Middle frontal gyrus (tissue), 1 donor: ENCODE measurements at regions not wholly inside any gene's neighbourhood (a gene's known extent, or its start where the extent isn't known, plus 50 kb on each side); places are given as distances from the start of the nearest gene placed in this dataset.
"Not testable (repeated sequence)": the region's sequence is repeated elsewhere in the genome, so short reads cannot be mapped to it uniquely, and the experiment has no call there.

Source experiments
- DNase-seq: peaks from one replicate; pipeline ENCODE4 v3.0.0-alpha.2; 2015; ENCODE audit warnings: low spot score; ENCODE audit errors: extremely low spot score

DNA sequence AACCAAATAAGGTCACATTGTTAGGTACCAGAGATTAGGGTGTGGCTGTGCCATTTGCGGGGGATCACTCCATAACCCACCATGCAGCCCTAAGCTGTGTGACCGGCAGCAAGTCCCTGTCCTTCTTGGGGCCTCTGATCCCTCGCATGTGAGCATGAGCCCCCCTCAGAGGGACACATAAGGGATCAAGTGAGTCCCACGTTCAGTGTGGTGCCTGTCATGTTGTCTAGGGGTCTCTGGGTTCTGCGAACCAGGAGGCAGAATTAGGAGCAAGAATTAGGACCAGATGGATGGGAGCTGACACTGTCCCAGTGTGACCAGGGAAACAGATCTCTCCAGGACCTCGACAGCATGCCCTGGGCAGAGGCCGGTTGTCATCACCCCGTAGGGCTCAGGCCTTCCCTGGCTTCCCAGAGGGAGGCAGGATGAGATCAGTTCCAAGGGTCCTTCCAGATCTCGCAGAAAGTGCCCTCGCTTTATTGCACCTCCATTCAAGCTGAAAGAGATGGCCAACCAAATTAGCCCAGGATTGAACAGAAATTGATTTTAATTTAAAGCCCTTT lies 113.2 kb upstream of the OTOS start:
- DNase-seq, result no peak

DNA sequence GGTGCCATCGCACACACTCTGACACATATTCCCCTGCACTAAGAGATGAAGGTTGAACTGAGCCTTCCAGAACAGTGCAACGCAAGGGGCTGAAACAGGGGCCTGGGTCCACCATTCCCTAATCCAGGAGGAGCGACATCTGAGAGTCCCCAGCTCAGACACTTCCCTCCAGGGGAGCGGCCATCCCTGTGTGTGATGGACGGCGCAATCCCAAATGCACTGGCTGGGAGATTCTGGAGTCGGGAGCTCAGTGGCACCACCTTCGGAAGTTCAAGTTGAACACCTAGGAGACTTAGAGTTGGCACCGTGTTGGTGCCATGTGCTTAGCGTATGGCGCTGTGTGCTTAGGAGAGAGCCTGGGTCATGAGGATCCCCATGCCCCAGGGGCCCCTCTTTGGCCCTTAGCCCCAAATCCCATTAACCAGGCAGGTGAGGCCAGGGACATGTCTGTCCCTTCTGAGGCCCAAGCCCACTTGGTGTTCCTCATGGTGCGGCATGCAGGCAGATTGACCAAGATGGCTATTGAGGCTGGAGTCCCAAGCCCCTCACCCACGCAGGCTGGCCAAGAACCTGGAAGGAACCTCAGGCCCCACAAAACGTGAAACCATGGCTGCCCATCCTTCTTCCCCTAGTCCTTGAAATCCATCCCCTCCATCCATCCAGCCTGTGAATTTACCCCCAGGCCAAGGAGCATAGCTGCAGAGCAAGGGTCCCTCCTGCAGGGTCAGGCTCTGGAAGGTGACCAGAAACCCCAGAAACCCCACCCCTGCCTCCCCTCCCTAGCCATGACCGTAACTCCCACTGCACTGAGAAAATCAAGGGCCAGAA lies 114.1 kb upstream of the OTOS start:
- no peak for DNase-seq

DNA sequence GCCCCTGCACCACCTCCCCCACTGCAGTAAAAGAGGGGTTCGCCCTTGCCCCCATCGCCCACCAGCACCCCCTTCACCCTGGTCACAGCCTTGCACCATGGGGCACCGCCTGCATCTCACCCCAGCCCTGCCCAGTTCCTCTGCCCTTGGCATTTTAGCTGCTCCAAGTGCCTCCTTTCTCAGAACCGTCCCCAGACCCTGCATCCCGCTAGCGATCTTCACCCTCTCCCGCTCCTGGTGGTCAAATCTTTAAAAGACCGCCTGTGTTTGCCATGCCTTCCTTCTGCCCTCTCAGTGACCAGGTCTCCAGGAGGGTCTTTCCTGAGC lies 114.7 kb upstream of the OTOS start:
- no peak for DNase-seq

DNA sequence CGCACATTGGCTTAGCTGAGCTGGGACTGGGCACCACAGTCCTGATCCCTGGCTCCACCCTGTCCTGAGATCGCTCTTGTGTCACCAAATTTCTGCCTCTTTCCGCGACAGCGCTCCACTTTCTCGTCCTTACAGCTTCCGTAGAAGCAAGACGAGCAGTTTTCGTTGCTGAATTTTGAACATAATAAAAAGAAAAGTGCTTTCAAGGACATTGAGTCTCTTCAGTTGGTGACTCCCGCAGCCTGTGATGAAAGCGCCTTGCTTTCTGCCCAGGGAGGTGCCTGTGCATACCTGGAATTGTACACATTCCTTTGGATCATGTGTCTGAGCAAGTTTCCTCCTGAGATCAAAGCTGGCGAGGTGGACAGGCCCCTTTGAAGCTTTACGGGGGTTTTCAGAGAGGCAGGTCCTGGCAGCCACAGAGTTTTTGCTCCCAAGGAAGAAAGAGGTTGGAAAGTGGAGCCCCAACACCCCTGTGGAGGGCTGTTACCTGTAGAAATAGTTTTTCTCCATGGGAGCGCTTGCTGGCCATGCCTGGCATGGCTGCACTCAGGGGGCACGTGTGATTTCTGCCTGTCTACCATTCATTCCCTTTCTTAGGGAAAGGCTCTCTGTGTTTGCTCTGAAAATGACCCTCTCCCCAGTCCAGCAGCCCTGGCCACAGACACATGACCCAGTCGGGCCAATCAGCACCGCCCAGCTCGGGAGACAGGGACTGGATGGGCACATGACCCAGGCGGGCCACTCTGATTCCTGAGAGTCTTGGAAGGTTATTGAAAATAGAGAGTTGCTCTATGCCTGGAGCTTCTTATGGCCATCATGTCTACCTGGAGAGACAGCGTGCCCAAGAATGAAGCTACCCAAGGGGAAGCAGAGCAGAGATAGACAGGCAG lies 115.6 kb upstream of the OTOS start:
- no peak for DNase-seq

DNA sequence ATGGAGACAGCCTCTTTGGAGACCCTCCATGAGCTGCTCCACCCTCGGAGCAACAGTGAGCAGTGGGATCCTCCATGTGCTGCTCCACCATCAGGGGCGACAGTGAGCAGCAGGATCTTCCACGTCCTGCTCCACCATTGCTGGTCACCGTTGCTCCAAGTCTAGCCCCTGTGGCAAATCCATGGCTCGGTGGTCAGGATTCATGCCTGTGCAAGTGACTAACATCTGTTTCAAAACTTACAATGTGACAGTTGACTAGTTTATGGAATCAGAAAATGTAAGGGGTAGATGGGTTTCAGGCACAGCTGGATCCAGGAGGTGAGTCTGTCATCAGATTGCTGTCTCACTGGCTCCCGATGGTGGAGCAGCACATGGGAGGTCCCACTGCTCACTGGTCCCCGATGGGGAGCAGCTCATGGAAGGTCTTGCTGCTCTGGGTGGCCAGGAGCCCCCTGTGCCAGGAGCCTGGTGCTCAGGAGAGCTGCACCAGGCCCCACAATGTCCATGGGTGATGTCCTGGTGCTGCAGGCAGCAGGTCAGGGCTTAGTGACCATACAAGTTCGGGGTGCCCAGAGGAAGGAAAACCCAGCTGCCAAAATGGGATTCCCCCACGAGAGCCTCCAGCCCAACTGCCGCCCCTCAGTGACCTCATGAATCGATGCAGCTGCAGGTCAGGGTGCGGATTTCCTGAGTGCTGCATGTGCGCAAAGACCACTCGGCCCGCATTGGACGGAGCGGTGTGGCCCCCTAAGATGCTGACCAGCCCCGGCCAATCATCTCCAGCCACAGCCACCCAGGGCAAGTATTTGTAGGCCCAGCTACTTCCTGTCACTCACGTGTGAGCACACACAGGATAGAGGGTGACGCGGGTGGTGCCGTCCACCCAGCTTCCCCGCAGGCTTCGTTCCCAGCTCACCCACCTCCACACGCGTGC lies 116.5 kb upstream of the OTOS start:
- DNase-seq, result no peak

DNA sequence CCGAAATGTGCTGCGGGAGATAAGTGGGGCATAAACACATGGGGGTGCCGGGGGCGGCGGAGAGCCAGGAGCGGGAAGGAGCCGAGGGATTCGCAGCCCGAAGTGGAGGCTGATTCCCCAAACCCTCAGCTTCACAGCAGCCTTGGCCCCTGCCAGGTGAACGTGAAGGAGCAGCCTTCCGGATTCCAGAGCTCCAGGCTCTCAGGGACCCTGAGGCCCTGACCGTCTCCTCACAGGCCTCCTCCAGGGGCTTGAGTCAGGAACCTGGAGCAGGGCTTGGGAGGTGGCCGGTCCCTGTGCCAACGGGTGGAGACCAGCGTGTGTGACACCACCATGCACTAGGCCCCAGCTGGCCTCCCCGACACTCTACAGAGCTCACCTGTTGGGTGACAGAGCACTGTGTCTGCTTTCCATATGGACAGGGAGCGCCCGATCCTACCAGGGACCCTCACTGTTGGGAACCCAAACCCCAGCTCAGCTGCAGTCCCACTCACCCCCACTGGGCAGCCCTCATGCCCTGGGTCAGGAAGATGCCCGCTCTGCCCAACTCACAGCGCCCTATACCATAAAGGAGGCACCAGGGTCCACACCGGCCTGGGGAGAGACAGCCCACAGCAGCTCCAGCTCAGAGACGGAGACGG lies 117.6 kb upstream of the OTOS start:
- DNase-seq, result no peak

DNA sequence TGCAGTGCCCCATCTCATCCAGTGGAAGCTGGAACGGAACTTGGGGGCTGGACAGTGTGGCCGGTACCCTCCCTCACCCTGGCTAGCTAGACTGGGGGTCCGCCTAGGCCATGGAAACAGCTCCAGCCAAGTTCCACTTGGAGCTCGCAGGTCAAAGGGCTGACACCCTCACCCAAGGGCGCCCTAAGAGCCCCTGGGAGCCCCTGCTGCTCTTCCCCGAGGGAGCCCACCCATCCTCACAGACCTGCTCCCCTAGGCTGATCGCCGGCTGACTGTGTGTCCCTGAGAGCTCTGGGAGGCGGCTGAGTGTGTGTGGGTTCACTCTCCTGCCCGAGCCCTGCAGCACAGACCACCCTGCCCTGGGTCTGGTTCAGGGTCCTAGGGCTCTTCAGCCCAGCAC lies 118.2 kb upstream of the OTOS start:
- DNase-seq, result no peak

DNA sequence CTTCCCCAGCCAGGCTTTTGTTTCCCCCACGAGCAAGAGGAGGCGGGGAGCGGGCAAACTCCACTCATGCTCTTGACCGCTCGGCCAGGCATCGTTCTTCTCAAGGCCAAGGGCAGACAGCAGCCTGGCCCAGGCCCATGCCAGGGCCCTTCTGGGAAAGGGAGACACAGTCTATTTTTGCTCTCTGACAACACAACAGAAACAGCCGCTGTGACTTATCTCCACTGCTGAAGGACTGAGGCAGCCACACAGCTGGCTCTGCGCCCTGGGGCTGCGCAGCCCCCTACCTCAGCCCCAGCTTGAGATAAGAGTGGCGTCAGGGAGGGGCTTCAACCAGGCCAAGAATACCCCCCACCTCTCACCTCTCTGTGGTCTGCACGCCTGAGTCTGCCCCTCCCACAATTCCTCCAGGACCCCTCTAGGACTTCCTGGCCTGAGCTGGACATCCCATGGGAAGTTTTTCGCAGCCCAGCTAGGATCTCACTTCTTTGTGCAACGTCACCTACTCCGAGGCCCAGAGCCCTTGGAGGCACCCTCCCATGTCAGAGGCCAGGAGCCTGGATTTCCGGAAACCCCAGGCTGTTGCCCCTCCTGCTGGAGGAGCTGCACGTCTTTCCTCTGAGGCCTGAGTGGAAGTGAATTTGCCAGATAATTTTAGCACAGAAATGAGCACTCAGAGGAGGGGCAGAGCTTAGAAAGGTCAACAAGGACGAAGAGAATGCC lies 118.9 kb upstream of the OTOS start:
- DNase-seq, result no peak

DNA sequence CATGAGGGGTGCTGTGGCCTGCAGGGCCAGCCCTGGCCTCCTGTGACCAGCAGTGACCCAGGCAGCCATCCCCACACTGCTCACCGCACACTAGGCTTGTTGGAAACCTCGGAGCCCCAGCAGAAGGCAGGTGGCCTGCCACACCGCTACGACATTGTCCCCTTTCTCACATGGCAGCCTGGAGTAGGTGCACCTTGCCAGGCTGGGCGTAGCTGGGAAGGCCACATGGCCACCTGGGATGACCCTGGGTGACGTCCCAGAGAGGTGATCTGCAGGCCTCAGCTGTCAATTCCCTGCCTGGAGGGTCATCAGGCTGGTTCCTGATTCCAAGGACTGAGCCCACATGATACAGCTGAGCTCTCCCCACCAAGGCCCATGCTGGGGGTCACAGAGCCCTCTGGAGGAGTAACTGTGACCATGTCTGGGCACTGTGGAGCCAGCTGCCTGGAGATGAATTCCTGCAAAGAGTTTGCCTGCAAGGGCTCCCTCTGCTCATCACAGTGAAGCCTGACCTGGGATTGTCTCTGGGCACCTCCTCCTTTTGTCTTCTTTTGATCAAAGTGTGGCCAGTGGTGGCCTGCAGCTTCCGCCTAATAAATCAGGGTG lies 119.6 kb upstream of the OTOS start:
- DNase-seq, result no peak

DNA sequence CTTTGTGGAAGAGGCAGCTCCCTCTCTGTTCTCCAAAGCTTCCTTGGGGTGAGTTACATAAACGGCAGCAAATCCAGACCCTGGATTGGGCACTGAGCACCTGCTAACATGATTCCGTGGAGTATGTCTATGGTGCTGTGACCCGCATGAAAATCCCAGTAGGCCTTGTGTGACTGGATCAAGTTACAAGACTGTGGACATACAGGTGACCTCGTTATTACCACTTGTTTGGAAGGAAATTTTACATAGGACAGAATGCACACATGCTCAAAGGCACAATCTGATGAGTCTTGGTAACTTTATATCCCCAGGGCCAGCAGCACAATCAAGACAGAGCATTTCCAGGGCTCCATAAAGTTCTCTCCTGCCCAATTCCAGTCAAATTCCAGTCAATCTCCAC lies 120.2 kb upstream of the OTOS start:
- no peak for DNase-seq

DNA sequence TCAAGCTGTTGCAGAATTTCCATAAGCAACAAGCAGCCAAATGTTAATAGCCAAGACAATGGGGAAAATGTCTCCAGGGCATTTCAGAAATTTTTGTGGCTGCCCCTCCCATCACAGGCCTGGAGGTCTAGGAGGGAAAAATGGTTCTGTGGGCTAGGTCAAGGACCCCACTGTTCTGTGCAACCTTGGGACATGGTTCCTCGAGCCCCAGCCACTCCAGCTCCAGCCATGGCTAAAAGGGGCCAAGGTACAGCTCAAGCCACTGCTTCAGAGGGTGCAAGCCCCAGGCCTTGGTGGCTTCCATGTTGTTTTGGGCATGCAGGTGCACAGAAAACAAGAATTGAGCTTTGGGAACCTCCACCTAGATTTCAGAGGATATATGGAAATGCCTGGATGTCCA lies 122.1 kb upstream of the OTOS start:
- DNase-seq, result not testable (repeated sequence)

DNA sequence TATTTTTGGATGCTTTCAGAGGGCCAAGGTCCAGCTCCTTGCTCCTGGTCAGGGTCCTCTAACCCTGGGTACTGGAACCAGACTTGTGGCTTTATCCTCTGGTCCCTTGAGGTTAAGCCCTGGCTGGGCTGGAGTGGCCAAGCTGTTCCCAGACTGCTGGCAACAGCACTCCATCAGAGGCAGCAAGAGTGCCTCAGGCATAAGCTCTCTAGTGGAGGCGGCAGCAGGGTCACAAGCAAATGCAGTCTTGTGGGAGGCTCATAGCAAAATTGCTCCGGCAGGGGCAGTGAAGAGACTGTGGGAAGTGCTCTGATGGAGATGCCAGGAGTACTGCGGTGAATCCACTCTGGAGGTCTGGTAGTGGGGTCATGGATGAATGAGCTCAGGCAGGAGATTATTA lies 128.9 kb upstream of the OTOS start:
- DNase-seq, result no peak

DNA sequence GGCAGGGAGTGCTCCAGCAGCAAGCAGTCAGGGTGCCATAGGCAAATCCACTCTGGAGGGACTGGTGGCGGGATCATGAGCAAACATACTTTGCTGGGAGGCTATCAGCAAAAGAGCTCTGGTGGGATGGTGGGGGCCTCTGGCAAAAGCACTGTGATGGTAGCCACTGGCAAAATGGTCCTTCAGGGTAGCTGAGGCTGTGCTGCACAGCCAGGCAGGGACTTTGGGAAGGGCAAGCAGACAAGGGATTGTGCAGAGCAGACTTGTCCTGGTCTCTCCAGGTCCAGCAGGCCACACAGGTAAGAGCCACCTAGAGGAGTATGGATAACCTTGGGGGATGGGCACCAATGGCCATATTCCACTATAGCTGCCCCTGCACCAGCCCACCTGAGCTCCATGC lies 129.4 kb upstream of the OTOS start:
- DNase-seq, result no peak

DNA sequence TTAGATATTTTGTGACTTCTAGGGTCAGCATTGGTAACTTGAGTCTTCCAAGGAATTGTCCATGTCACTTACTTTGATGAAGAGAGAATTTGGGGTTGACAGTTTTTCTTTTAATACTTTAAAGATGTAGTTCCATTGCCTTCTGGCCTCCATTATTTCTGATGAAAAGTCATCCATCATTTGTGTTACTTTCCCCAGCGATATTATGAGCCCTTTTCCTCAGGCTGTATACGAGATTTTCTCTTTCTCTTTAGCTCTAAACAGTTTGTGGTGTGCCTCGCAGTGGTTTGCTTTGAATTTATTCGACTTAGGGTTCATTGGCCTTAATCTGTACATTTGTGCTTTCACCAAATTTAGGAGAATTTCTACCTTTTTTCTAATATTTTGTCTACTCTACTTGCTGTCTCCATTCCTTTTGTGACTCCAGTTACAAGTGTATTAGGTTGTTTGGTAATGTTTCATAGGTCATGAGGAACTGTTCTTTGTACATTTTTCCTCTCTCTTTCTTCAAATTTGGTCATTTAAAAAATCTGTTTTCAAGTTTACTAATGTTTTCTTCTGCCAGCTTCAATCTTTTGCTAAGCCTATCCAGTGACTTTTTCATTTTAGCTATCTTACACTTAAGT lies 131.4 kb upstream of the OTOS start:
- DNase-seq, result no peak

DNA sequence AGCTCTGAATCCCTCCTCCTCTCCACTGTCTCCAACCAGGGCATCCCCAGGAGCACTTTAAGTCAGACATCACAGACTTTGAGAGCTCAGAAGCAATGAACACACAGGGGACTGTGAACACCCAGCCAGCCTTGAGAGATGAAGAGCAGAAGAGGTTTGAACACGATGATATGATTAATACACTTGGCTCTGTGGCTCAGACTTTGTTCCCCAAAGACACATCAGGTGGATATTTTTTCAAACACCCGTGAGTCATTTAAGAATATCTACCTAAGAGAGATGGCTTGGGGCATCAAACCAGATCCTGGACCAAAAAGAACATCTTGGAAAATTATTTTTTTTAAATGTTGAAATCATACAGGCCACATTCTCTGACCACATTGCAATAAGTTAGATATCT lies 134.9 kb upstream of the OTOS start:
- DNase-seq, result no peak

DNA sequence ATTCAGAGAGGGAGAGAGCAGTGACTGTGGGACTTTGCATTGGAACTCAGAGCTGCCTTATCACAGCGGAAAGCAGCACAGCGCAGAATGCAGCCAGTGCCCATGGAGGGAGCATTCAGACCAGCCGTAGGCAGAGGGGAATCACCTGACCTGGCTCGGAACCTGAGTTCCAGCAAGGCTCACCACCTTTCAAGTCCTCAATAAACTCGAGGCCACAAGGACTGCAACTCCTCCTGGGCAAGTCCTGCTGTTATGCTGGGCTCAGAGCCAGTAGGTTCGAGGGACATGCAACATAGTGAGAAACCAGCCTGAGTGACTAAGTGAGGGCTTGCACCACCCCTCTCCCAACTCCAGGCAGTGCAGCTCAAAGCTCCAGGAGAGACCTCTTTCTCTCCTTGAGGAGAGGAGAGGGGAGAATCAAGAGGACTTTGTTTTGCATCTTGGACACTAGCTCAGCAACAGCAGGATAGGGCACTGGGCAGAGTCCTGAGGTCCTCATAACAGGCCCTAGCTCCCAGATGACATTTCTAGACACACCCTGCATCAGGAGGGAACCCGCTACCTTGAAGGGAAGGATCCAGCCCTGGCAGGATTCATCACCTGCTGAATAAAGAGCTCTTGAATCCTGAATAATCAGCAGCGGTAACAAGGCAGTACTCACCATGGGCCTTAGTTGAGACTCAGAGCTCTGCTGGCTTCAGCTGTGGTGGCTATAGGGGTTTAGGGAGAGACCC lies 136.8 kb upstream of the OTOS start:
- no peak for DNase-seq

DNA sequence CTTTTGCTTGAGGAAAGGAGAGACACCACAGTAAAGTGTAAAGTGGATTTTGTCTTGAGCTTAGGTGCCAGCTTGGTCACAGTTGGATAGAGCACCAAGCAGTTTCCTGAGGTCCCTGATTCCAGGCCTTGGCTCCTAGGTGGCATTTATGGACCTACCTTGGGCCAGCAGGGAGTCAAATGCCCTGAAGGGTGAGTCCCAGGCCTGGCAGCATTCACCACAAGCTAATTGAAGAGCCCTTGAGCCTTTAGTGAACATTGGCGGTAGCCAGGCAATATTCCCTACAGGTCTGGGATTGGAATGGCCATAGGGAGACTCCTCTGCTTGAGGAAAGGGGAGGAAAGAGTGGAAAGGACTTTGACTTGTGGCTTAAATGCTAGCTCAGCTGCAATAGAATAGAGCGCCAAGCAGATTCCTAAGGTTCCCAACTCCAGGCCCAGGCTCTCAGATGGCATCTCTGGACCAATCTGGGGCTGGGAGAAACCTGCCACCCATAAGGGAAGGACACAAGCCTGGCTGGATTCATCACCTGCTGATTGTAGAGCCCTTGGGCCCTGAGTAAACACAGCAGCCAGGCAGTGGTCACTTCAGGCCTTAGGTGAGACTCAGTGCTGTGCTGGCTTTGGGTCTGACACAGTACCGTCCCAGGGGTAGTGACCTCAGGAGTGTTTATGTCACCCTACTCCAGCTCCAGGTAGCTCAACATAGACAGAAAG lies 137.5 kb upstream of the OTOS start:
- DNase-seq, result no peak

DNA sequence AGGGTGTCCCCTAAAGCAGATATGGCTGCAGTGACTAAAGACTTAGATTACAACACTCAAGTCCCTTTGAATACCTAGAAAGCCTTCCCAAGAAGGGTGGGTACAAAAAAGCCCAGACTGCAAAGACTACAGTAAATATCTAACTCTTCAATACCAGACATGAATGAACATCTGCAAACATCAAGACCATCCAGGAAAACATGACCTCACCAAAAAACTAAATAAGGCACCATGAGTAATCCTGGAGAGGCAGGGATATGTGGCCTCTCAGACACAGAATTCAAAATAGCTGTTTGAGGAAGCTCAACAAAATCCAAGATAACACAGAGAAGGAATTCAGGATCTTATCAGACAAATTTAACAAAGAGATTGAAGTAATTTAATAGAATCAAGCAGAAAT lies 138.2 kb upstream of the OTOS start:
- no peak for DNase-seq
